ENCODE measurements at regions not wholly inside any gene's neighbourhood (a gene's known extent, or its start where the extent isn't known, plus 50 kb on each side); places are given as distances from the start of the nearest gene placed in this dataset.
A peak's percentile ranks its signal among the peaks of the same experiment; 100 is the strongest.

DNA sequence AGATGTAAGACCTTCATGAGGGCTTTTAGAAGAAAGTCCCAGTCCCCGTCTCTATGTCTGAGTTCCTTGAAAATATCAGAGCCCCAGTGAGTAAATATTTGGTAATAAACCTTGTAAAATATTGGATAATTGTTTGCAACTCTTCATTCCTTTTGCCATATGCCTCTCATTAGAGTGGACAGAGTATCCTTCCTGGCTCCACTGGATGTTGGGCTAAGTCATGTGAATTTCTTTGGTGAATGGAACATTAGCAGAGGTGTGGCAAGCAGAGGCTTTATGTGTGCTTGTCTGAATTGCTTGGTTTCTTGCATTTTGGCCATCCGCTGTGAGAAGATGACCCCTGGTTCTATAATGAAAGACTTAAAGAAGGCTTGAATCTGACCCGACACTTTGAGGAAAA, 490.3 kb downstream of the METTL15 start:
- no peak for DNase-seq

DNA sequence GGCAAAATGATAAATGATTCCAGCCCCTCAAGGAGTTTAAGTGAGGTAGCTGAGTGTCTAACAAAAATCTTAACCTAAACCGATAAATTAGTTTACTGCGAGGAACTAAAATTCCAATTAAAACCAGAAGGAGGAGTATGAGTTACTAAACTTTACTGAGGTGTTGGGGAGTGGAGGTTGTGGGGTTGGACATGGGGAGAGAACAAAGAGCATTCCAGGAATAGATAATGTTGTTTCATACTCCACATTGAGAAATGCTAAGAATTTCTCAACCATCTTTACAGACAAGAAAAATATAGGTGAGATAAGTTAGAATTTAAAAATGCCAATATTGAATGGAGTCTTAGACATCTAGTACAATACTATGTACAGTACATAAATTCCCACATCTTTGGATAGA, 488.6 kb downstream of the METTL15 start:
- no peak for DNase-seq

DNA sequence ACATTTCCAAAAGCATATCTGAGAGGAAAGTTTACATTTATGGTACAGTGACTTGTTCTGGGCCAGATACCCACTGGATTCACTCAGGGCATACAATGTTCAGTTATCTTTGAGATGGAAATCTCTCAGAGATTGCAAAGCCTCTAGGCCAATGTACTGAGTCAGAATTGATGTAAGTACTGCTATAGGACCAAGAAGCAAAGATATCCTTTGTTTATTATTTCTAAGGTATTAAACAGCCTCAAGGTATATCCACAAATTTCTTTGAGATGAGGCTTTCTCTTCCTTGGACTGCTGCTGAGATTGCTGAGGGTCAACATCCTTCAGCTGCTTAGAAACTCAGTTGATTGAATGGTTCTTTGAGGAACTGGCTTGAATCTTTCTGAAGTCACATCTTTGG, 484.0 kb downstream of the METTL15 start:
- no peak for DNase-seq

DNA sequence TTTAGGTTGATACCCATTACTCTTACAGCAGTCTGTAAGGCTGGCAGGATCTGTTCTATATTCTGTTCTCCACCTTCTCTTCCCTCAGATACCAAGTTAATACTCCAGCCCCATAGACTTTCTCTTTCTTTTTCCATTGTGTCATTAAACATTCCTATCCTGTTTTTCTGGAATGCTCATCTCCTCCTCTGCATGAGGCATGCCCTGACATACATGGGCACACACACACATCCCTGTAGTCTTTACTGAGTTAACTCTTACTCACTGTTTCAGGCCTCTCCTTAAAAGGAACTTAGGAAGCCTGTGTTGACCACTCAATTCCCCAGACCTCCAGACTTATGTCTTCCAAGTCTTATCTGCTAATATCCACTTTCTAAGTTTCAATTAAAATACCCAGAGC, 476.8 kb downstream of the METTL15 start:
- no peak for DNase-seq

DNA sequence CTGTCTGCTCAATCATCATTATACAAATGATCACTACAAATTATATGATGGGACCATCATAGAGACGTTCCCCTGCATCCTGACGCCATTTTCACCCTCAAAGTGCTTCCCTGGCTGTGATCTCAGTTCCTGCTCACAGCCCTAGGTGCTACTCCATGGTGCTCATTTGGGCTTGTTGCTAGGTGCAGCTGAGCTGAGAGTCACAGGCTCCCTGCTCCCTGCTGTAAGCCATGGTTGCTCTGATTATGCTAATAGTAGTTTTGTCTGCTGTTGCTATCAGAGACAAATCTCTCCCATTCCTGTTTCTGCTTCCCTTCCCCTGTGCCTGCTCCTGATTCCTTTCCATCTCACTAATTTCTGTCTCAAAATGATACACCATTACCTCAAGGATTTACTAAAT, 474.3 kb downstream of the METTL15 start:
- DNase-seq: no peak

DNA sequence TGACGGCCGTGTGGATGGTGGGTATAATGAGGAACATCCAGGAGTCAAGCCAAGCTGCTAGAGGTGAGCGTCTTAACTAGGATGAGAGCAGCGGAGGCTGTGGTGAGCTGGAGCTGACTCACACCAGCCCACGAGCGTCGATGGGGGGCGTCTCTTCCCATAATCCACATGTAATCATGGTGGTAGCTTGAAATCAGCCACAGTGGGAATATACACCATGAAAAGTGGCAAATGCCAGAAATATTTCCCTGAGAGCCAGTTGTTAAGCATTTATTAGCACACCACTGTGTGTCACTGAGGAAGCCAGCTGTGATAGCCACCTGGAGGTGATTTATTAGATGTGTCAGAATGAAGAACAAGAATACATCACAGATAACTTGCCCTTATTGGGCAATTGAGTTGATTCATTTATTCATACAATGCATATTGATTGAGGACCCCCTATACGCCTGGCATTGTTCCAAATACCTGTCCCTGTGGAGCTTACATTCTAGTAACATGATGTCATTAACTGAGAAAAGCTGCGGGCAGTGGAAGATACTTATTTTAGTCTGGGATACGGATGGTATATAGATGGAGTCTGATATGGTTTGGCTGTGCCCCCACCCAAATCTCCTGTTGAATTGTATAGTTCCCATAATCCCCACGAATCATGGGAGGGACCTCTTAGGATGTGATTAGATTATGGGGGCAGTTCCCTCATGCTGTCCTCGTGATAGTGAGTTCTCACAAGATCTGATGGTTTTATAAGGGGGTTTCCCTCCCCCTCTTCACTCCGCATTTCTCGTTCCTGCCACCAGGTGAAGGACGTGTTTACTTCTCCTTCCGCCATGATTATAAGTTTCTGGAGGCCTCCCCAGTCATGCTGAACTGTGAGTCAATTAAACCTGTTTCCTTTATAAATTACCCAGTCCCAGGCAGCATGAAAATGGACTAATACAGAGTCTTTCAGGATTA, 473.4 kb downstream of the METTL15 start:
- peak; percentile 11 for DNase-seq

DNA sequence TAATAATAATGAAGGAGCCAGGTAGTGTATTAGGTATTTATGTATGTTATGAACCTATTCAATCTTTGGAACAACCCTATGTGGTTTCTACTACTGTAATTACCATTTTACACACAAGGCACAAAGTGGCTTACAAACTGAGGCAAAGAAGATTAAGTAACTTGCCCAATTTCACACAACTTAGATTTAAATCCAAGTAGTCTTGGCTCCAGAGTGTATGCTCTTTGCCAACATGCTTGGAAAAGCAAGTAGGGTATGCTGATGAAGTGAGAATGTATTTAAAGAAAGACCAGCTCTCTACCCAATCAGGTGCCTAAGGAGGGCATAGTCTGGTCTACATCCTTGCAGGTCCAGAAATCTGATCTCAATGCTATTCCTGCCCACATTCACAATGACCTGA, 463.2 kb downstream of the METTL15 start:
- DNase-seq: no peak

DNA sequence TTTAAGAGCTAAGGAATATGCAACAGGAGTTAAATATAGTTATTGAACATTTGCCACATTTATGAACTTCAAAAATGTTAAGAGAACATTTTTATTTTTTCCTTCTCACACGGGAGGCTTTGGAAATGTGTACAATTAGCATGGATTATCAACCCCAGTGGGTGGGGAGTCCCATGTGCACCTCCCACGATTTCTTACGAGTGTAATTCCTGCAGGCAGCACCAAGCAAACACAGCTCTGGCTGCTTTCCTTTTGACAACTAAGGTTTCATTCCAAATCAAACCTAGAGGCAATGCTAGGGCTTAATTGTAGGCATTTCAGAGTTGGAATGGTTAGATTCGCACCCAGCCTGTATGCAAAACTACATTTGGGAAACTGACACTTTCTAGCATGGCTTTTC, 460.9 kb downstream of the METTL15 start:
- no peak for DNase-seq

DNA sequence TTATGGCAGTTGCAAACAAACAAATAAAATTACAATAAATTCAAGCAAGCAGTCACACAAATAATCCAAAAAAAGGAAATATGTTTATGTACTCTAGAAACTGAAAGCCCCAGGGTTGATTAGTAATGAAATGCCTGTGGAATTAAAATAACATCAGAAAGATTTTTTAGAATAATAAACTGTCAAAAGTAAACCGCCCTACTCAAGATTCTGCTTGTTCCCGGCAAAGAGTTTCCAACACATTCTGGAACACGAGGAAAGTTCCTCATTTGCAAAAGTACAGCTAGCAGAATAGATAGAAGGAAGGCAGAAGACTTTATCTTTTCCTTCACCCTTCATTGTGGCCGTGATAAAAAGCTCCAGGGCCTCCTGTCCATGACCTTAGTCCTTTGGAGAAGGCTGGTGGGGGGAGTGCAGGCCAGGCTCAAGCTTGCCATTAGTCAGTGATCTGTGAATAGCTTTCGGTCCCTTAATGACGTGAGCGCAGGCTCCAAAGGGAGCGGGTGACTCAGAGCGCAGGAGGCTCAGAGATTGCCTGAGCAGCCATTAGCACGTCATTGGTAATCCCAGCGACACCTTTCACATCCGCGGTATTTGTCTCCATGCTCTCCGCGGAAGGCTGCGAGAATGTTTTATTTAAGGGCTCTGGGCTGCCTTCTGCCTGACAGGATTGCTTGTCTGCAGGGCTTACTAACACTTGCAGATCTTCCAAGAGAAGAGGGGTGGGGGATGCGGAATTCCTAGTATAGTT, 458.3 kb downstream of the METTL15 start:
- peak; percentile 70 for DNase-seq

DNA sequence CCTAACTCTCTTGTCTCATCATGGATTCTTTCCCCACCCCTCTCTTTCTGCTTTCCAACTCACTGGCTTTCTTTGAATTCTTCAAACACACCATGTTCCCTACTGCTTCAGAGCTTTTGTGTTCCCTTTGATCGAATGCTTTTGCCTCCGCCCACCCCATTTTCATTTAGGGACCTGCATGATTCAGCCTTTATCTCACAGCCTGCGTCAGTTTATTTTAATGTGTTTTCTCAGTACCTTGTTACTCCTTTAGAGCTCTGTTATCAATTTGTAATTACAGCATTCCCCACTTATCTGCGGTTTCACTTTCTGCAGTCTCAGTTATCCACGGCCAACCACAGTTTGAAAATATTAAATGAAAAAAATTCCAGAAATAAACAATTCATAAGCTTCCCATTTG, 451.3 kb downstream of the METTL15 start:
- no peak for DNase-seq

DNA sequence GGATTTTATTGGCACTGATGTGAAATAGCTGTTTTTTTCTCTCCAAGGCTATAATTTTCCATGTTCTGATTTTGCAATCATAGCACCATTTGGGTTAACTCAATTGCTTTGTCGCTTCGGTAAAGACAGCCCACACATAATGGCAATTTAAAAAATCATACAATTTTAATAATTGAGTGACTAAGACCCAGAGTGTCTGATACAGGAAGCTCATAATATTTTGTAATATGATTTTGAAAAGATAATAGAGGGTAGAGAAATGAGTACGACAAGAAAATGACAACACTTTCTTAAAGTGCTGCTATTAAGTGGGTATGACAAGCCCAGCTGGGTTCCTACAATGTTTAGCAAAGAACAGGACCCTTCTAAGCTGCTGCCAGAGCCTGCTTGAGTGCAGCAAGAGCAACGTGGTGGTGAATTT, 439.1 kb downstream of the METTL15 start:
- DNase-seq: no peak

DNA sequence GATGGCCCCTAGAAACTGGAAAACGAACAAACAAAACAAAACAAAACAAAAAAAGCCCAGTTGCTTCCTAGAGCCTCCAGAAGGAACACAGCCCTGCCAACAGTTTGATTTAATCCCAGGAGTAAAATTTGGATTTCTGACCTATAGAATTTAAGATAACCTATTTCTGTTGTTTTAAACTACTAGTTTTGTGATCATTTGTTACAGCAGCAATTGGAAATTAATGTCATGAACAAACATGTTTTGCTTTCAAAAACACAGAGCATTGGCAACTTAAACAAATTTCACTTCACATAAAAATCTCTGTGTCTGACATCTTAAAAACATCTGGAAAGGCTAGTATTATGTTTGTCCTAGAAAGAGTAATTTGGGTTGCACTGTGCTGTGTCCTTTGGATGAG, 437.3 kb downstream of the METTL15 start:
- DNase-seq: no peak

DNA sequence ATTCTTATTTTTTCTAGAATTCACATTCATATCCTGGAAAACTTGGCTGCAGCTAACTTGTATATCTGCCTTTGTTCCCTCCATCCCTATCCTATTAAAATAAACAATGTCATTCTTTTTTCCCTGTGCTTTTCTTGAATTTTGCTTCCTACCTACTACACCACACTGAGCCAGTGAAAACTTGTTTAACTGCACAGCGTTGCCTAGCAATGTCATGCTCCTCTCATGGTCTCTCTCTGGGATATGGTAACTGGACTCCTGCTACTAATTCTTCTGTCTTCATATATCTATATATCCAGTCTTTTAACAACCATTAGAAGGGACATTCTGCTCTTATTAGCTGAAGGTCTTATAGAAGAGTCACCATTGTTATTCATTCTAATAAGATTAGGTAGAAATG, 434.4 kb downstream of the METTL15 start:
- DNase-seq: peak; percentile 50

DNA sequence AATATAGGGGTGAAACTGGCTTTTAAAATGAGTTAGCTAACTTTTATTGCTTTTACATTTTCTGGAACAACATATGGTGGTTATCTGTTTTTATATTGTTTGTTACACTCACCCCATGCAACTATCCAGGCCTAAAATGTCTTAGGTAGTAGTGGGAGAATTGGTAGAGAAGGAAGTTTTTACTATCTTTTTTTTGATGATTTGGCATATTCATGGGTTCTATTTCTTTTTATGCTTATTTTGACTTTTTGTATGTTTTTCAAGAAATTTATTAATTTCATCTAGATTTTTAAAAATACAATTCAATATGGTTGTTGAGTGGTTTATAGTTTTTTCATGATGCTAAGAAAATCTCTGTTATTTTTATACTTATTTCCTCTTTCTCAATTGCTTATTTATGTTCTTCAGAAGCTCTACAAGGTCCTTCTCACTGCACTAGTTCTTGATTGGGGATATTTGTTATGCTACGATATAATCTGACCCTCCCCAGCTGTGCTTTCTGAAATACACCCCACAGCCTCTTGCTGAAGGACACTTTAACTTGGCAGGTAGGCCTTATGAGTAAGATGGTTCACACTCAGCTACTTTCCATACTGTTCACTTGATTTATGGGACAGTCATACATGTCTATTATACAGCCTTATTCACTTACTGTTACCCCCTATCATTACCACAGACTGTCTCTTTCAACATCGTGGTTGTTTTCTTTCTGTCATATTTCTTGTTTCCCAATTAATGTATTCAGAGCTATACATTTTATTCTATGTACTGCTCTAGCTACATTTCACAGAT, 431.2 kb downstream of the METTL15 start:
- DNase-seq: no peak

DNA sequence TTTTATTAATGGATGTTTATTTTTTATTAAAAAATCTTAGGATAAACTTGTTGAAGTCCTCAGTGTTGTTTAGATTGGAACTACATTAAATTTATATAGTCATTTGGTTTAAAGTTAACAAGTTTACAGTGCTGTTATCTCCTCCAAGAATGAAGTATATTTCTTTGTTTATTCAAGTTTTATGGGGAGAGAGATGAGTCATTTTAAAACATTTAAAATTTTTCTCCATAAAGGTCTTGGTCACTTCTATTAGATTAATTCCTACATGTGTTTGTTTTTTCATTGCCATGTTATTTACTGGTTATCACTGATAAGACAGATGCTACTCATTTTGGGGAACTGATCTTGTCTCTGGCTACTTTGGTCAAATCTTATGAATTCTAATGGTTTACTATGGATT, 429.6 kb downstream of the METTL15 start:
- DNase-seq: no peak

DNA sequence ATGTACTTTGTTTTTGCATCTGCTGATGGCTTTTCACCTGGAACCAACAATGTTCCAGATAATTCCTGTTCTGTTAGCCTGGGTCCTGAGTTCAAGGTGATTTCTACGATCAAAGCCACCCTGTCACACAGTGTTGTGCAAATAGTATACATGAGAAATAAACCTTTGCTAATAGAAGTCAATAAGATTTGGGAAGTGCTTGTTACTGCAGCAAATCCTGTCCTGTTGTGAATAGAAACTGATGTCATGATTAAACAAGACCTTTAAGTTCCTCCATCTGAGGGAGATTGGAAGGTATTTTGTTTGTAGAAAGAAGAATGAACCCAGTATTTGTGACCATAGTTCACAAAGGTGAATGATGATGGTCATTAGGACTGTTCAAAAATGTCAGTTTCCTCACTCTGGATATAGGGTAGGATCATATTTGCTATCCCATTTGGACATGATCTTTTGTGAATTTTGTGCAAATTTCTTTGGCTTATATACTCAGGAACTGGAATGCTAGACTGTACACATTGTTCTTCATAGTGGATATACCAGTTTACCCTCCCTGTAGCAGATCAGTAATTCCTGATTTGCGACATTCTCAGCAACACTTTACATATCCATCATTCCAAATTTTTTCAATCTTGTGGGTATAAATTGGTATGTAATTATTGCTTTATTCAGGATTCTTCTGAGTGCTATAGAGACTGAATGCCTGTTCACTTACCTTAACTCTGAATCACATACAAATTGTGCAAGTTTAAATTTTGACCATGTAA, 428.5 kb downstream of the METTL15 start:
- no peak for DNase-seq

DNA sequence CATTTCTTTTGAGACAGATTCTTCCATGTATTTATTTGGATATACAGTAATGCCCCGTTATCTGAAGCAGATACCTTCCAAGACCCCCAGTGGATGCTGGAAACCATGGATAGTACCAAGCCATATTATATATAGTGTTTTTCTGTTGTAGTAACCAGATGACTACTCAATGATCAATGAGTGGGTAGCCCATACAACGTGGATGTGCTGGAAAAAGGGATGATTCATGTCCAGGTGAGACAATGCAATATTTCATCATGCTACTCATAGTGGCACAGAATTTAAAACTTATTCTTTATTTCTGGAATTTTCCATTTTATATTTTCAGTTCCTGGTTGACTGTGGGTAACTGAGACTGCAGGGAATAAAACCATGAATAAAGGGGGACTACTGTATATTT, 427.5 kb downstream of the METTL15 start:
- DNase-seq: no peak

DNA sequence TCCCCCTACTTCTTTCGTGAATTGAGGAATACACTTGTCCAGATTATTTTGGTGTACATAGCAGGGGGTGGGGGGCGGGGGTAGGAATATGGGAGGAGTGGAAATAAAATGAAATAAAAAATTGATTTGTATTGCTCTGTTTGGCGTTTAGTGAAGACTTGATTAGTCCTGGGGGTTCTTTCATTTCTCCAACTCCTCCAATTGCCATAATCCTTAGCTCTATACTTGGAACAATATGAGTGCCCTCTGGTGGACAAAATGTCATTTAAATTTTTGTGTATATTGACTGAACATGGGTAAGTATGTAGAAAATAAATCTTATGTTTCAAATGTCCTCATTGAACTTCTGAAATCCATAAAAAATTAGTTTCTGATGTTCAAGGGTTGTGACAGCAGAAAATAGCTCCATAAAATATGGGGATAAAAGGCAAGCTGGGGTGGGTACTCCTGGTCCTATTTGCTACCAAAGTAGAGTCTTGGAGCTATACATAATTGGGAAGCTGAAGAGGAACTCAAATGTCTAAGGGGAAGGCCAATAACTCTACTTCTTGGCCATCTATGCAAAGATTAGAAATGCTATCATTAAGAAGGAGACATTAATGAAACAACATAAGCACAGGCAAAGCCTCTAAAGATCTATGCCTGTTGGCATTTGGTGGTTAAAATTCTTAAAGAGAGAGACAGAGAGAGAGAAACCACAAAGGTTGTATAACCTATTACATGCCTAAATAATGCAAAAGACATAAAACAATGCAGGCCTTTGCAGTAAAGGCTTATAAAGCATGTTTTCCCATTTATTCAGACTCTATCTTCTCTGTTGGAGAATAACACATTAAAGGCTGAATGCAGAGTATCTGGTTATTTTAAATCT, 421.6 kb downstream of the METTL15 start:
- DNase-seq: peak; percentile 48

DNA sequence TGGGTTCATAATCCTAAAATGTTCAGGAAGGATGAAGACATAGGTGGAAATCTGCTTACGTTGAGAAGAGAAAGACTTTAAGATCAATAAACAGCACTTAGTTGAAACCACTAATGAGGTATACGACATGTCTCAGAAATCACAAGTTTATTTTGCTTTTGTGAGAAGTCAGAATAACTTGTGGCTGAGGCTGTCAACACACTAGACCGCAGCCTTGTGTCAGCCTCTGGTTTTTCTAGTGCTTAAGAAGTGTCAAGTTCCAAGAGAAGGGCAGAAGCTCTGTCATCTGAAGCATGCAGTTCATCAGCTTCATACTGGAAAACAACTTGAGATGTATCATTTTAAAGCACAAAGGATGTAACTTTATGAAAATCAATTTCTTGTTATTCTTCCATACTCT, 420.9 kb downstream of the METTL15 start:
- no peak for DNase-seq

DNA sequence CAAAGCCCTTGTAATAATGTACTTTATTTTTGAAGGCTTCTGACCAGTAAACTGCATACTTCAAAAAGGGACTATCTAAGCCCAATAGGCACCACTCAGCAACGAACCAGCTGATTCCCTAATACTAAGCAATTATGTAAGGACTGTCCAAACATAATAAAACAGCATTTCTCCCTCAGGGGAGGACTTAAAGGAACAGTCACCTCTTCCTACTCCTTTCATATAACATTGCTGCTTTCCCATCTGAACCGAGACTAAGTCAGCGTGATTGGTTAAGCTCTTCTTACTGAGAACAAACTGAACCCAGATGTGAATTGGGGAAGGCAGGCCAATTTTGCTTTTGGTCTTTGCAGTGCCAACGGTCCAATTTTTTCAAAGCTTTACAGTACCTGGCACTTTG, 420.0 kb downstream of the METTL15 start:
- DNase-seq: no peak

DNA sequence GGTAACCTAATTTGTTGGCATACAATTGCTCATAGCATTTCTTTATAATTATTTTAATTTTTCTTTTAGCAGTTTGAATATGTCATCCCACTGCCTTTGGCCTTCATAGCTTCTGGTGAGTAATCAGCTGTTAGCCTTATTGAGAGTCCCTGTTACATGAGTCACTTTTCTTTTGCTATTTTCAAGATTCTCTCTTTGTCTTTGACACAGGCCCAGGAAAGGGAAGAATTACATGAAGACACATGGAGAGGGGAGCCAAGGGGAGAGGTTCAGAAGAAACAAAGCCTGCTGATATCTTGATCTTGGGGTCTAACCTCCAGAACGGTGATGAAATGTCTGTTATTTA, 418.2 kb downstream of the METTL15 start:
- DNase-seq: no peak

Measured in tongue (tissue), 1 donor.